ENCODE measurements at regions not wholly inside any gene's neighbourhood (a gene's known extent, or its start where the extent isn't known, plus 50 kb on each side); places are given as distances from the start of the nearest gene placed in this dataset.

DNA sequence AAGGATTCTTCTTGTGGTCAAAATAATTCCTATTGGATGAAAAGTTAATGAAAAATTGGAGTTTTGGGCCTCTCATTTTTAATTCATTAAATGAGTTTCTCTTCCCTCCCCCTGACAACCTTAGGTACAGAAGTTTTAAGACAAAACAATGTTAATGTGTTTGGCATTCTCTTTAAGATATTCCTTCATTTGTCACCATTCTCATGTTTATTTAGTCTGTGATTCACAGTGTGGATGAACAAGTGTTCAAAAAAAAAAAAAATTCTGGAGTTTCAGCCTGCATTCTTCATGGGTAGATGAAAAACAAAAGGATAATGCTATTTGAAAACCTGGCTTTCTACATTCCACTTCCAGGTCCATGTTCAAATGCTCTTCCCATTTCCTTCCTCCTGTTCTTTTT is 172.6 kb upstream of the LUZP2 start:
- DNase-seq = no peak

DNA sequence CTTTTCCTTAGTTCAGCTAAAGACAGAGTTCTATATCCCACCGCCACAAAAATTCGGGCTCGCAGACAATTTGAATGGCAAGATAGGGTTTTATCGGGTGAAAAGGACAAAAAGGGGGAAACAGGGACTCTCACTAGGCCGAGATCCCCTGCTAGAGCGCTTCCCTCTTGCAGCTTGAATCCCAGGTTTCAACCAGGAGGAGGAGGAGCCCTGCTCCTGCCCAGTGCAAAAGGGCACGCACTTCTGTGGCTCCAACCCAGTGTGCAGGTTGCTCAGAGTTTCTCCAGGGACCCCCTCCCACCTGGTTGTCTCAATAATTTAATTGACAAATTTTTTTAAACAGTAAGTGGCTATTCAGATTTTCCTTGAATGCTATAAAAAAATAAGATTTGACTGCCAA is 152.6 kb upstream of the LUZP2 start:
- DNase-seq = no peak

DNA sequence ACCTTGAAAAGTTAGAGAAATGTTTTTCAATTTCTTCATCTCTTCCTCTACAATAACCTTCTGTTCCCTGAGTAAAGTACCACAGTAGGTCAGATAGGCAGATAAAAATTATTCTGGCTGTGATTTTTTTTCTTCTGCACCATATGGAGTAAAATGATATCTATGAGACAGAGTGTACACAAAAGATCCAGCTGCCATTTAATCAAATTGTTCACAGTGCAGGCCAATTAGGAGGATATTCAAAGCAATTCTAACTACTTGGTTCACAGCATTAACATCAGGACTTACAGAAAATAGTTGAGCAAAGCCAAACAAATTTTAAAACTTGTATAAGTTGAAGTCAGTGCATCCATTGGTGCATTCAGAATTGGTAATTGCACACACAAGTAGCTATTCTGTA is 147.9 kb upstream of the LUZP2 start:
- no peak for DNase-seq

DNA sequence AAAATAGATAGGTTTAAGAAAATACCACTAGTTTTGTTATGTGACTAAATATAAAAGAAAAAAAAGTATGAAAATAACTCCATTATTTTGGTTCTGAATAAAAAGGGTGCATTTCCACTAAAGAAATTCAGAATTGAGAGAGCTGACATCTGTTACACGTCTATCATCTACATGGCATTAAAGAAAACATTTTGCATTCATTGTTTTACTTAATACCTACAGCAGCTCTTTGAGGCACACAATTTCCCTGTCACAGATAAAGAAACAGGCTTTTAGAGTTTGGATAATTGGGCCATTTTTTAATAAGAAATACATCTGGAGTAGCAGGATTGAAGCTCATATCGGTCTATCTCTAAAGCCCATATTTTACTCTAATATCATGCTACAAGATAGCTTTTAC is 145.7 kb upstream of the LUZP2 start:
- no peak for DNase-seq

GRCh38 chr11:24356501-24356900 is 140.4 kb upstream of the LUZP2 start:
- no peak for DNase-seq

- DNase-seq = no peak
Observed at GRCh38 chr11:24357620-24358410, 139.0 kb upstream of the LUZP2 start.

- DNase-seq = no peak
Observed at GRCh38 chr11:24372491-24372890, 124.4 kb upstream of the LUZP2 start.

- no peak for DNase-seq
Observed at GRCh38 chr11:24373516-24373915, 123.3 kb upstream of the LUZP2 start.

DNA sequence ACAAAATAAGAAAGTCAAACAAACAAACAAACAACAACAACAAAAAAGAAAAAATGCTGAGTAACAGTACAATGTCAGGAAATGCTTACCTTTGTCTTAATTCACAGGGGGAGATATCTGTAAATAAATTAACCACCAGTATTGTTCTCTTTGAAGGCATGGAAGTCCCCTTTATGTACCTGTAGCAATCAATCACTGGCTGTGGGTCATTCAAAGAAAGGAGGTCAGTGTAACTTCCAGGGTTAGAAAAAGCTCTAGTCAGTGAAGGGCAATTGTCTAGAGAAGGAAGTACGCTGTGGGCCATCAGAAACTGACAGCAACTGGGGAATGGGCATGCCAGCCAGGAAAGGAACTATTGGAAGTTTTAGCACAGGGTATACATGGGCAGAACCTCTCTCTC is 121.5 kb upstream of the LUZP2 start:
- no peak for DNase-seq

DNA sequence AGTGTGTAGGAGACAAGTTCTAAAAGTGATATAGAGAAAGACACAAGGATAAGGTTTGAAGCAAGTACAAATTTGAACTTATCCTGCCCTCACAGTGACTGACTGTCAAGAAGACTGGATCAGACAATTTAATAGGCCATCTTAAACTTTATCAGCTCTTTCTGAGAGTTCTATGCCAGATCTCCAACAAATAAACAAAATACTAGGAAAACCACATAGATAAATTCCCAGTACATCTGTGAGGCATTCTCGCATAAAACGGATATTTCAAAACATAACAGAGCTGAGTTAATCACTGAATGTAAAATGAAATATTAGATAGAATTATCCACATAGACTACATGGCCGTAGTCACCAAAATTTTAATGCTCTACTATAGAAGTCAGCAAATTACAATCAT is 120.9 kb upstream of the LUZP2 start:
- no peak for DNase-seq

DNA sequence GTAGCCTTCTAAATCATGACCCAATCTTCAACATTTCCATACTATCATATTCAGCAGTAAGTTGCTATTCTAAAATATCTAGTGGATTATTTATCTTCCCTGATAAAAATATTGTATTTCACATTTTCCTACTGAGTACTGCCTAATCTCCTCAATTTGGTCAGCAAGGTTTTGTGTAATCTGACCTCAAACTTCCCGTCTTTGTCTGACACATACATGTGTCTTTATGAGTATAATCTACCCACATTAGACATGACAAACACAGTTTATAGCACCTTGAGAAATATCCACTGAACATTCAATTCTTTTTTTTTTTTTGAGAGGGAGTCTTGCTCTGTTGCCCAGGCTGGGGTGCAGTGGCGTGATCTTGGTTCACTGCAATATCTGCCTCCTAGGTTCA is 113.7 kb upstream of the LUZP2 start:
- DNase-seq = no peak

DNA sequence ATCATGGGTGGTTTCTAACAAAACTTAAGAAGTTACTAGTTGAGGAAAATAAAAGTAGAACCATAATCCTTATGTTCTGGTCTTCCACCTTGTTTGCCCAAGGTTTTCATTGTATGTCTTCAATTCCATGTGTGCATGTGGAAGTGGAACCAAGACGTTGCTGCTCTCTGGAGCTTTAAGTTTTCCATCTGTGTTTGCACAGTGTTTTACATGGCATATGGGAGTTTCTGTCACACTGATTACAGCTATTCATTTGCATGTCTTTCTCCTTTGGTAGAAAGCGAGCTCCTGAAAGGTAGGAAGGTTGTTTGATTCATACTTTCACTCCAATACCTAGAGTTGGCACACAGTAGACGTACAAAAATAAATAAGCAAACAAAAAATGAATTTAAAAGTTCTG is 112.6 kb upstream of the LUZP2 start:
- no peak for DNase-seq

- no peak for DNase-seq
Observed at GRCh38 chr11:24386546-24387397, 110.1 kb upstream of the LUZP2 start.

DNA sequence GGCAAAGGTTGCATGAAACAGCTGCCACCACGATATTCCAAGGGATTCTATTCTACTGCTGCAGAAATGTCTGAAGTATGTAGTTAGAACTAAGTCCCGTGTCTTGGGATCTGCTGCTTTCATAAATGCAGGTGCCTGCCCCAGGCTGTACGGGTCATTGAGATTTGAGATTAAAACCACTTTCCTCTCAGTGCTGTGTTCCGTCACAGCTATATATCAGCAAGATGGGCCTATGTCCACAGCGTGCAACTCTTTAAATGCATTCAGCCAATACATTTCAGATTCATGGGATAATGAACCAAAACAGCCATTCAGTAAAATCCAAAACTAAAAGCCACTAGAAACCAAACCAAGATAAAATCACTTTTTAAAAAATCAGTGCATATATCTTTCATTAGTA is 107.3 kb upstream of the LUZP2 start:
- DNase-seq = no peak

GRCh38 chr11:24390016-24390415 is 106.8 kb upstream of the LUZP2 start:
- DNase-seq = no peak

- no peak for DNase-seq
Observed at GRCh38 chr11:24390762-24391161, 106.1 kb upstream of the LUZP2 start.

DNA sequence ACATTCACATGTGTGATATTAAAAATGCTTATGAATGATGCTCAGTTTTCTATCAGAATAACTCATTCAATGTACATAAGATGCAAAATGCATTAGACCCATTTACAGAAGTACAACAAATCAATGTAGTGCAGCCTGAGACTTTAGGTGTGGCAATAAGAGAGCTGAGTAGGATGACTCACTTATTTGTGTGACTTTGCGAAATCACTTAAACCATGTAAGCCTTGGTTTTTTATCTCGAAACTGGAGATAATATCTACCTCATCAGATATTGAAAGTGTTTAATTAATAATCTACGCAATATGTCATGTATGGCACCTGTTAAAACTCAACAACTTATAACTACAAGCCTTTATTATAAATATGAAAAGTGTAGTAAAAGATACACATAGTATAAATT is 105.7 kb upstream of the LUZP2 start:
- no peak for DNase-seq

GRCh38 chr11:24400059-24400665 is 96.7 kb upstream of the LUZP2 start:
- no peak for DNase-seq

GRCh38 chr11:24406389-24406788 is 90.5 kb upstream of the LUZP2 start:
- no peak for DNase-seq

GRCh38 chr11:24406980-24407379 is 89.9 kb upstream of the LUZP2 start:
- no peak for DNase-seq

GRCh38 chr11:24407733-24408132 is 89.1 kb upstream of the LUZP2 start:
- no peak for DNase-seq

DNA sequence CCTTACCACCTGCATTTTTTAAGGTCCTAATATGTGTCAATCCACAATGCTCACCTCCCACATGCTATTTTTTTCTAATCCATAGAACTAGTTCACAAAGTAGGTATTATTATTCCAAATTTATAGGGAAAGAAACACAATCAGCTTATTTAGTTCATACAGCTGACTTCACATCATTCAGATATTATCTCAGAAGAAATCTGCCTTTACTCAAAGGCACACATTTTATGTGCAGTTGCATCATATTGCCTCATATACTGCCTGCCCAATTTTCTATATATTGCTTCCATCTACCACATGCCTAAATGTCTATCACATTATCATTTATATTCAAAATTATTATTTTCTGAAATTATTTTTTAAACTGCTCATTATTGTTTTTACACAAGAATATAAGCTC is 88.7 kb upstream of the LUZP2 start:
- no peak for DNase-seq

DNA sequence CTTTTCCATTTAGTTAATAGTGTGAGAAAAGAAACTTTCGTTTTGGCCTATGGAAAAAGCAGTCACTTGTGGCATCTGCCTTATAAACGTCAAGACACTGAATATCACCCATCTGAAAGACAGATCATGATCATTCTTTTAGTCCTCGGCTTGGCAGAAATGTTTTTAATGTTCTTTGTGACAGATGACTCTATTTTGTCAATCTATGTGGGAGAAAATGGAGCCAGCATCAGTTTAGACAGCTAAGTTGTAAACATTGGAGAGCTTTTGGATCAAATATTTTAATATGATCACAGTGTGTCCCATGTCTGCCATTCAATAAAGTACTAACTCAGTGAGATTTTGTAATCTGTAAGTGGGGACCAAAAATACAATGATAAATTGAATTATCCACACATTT is 85.1 kb upstream of the LUZP2 start:
- no peak for DNase-seq

GRCh38 chr11:24412722-24413121 is 84.1 kb upstream of the LUZP2 start:
- DNase-seq = no peak
